ENCODE measurements at regions not wholly inside any gene's neighbourhood (a gene's known extent, or its start where the extent isn't known, plus 50 kb on each side); places are given as distances from the start of the nearest gene placed in this dataset.
"Not testable (repeated sequence)": the region's sequence is repeated elsewhere in the genome, so short reads cannot be mapped to it uniquely, and the experiment has no call there.

DNA sequence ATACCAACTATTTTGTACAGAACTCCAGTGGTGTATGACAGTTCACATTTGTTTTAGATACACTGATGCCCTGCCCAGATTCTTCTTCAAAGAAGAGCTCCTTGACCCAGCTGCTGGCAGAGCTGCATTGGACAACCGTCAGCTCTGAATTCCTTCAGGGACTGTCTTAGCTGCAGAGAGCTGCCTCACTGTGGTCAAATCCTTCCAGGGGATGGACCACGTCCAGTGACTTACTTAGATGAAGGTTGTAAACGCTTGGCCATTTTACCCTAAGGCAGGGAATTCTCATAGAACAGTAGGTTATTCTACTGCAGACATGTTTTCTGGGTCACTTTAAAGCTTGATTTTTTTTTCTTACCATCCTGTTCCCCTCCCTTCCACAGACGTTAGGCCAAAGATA, 905.0 kb upstream of the ATXN7L3B start:
- TF ChIP-seq, protein P1, sequence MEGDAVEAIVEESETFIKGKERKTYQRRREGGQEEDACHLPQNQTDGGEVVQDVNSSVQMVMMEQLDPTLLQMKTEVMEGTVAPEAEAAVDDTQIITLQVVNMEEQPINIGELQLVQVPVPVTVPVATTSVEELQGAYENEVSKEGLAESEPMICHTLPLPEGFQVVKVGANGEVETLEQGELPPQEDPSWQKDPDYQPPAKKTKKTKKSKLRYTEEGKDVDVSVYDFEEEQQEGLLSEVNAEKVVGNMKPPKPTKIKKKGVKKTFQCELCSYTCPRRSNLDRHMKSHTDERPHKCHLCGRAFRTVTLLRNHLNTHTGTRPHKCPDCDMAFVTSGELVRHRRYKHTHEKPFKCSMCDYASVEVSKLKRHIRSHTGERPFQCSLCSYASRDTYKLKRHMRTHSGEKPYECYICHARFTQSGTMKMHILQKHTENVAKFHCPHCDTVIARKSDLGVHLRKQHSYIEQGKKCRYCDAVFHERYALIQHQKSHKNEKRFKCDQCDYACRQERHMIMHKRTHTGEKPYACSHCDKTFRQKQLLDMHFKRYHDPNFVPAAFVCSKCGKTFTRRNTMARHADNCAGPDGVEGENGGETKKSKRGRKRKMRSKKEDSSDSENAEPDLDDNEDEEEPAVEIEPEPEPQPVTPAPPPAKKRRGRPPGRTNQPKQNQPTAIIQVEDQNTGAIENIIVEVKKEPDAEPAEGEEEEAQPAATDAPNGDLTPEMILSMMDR (IDR thresholded peaks at IDR 0.05; ENCODE audit: low read depth, low read length, missing control alignments), result no peak
- no peak overlapping the region for H3K4me3 ChIP-seq (ENCODE audit: low read depth, low read length)
- no peak for DNase-seq (ENCODE audit: low read depth)
- in situ Hi-C loops (cut with HindIII; ENCODE audit: low sequenced_read_pairs), result loop anchor here (5.0 kb wide), 1 partner anchor 40 kb away; no protein-coding TSS in a partner anchor

DNA sequence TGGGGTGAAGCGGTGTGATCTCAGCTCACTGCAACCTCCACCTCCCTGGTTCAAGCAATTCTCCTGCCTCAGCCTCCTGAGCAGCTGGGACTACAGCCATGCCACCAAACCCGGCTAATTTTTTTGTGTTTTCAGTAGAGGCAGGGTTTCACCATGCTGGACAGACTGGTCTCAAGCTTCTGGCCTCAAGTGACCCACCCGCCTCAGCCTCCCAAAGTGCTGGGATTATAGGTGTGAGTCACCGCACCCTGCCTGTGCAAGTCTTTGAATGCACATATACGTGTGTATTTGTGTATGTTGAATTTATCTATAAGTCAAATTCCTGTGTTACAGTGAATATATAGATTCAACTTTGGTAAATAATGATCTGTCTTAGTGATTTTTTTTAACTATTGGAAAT, 898.2 kb upstream of the ATXN7L3B start:
- H3K4me3 ChIP-seq (ENCODE audit: low read depth, low read length); in situ Hi-C loops (cut with HindIII; ENCODE audit: low sequenced_read_pairs); DNase-seq (ENCODE audit: low read depth): not testable (repeated sequence)

DNA sequence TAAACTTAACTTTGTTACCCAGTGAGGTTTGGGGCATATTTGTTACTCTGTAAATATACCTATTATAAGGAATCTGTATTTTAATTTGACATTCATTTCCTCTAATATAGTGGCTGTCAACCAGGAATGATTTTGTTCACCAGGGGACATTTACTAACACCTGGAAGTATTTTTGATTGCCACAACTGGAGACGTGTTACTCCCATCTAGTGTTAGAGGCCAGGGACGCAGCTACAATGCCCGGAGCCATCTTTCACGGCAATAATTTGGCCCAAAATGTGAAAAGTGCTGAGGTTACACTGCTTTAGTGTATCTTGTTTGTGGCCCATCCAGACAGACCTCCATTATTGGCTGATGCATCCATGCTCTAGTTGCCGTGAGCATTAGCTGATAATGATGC, 881.3 kb upstream of the ATXN7L3B start:
- in situ Hi-C loops (cut with HindIII; ENCODE audit: low sequenced_read_pairs), result no loop called here
- DNase-seq (ENCODE audit: low read depth), result no peak
- TF ChIP-seq, protein P1 (IDR thresholded peaks at IDR 0.05; ENCODE audit: low read depth, low read length, missing control alignments), result no peak
- no peak overlapping the region for H3K4me3 ChIP-seq (ENCODE audit: low read depth, low read length)

DNA sequence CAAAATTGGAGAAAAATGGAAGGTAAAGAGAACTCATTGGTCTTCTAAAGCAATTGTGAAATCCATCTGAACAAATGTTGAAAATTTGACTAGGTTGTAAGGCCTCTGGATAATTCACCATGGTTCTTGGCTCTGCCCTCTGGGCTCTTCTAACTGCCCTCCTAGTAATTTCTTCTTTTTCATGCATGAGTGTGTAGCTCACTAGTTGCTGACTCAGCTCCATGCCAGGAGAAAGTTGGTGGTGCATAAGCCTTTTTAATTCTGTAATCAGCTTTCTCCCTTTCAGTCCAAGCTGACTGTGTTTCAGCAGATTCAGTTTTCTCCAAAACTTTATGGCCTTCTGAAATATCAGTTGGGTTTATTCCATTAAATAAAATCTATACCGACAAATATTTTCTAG, 877.8 kb upstream of the ATXN7L3B start:
- no peak overlapping the region for H3K4me3 ChIP-seq (ENCODE audit: low read depth, low read length)
- no peak for DNase-seq (ENCODE audit: low read depth)
- TF ChIP-seq, protein P1 (IDR thresholded peaks at IDR 0.05; ENCODE audit: low read depth, low read length, missing control alignments), result no peak
- in situ Hi-C loops (cut with HindIII; ENCODE audit: low sequenced_read_pairs), result no loop called here

DNA sequence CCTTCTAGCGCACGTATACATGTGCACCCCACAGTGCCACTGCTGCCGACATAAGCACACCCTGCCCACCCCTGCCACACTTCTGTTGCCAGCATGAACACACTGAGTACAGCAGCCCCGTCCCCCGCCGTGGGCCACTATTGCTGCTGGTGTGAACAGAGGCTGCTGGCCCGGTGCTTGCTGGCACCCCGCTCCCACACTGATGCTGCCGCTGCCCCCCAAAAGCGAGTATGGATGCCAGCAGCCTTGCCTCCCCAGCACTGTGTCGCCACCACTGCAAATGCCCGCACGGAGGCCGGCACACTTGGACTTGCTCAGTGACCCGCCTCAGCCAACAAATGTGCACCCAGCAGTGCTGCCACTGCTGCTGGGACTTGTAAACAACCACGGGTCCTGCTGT, 872.4 kb upstream of the ATXN7L3B start:
- H3K4me3 ChIP-seq (ENCODE audit: low read depth, low read length), result no peak overlapping the region
- DNase-seq (ENCODE audit: low read depth), result no peak
- TF ChIP-seq, protein P1 (IDR thresholded peaks at IDR 0.05; ENCODE audit: low read depth, low read length, missing control alignments), result no peak
- in situ Hi-C loops (cut with HindIII; ENCODE audit: low sequenced_read_pairs), result no loop called here

DNA sequence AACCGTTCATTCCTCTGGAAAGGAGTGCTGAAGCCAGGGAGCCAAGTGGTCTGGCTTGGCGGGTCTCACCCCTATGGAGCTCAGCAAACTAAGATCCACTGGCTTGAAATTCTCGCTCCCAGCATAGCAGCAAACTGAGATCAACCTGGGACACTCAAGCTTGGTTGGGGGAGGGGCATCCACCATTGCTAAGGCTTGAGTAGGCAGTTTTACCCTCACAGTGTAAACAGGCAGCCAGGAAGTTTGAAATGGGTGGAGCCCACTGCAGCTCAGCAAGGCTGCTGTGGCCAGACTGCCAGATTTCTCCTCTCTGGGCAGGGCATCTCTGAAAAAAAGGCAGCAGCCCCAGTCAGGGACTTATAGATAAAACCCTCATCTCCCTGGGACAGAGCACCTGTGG, 866.1 kb upstream of the ATXN7L3B start:
- not testable (repeated sequence) for DNase-seq (ENCODE audit: low read depth); H3K4me3 ChIP-seq (ENCODE audit: low read depth, low read length)
- in situ Hi-C loops (cut with HindIII; ENCODE audit: low sequenced_read_pairs), result loop anchor here (5.0 kb wide), 1 partner anchor 39 kb away; no protein-coding TSS in a partner anchor

DNA sequence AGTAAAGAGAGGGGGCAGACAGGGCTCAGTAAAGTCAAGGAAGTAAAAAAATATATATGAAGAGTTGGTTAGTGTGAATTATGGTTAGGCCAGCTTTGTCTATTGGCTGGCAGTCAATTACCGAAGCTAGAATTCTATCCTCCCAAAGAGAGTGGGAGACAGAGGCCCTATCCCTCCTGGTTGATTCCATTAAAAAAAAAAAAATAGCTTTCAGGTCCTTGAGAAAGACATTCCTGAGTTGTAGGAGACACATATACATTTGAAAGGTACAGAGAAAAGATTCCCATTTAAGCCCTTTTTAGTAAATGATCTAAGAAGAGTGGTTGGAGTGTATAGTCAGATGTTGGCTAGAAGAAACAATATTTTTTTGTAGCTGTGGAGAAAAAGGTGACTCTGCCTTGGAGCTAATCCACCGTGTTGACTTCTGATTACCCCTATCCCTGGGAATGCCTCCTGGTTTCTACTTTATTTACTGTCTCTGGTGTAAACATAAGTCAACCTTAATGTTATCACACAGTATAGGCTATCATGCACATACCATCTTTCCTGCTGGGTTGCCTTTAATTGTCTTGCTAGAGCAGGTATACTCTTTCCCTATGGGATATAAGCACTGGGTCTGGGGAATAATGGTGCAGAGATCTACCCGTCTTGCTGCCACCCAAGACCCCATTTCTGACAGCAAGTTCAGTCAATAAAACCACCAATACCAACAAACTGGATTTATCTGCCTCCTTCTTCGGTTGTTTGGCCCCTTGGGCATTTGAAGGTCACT, 859.9 kb upstream of the ATXN7L3B start:
- in situ Hi-C loops (cut with HindIII; ENCODE audit: low sequenced_read_pairs), result no loop called here
- H3K4me3 ChIP-seq (ENCODE audit: low read depth, low read length), result no peak overlapping the region
- no peak for DNase-seq (ENCODE audit: low read depth)
- TF ChIP-seq, protein P1 (IDR thresholded peaks at IDR 0.05; ENCODE audit: low read depth, low read length, missing control alignments), result no peak
